Astrocyte of the cerebellum (primary cell): ENCODE measurements at regions not wholly inside any gene's neighbourhood (a gene's known extent, or its start where the extent isn't known, plus 50 kb on each side); places are given as distances from the start of the nearest gene placed in this dataset.

Source experiments
- DNase-seq: peaks from one replicate; pipeline ENCODE4 v3.0.0-alpha.2; 2011; ENCODE audit warnings: low read depth
- H3K4me3 ChIP-seq: 2 replicates; pipeline ENCODE4 v1.5.1; 2011; ENCODE audit warnings: mild to moderate bottlenecking, low read depth, low read length, moderate library complexity
- CTCF ChIP-seq: IDR thresholded peaks from 2 replicates; pipeline ENCODE4 v1.5.1; 2012; ENCODE audit warnings: low read length, low read depth, moderate library complexity, mild to moderate bottlenecking; ENCODE audit errors: missing control alignments
- in situ Hi-C: cut with HindIII; loops from 2 replicates; pipeline ENCODE4 v1.10.0; 2017; ENCODE audit warnings: low sequenced_read_pairs

DNA sequence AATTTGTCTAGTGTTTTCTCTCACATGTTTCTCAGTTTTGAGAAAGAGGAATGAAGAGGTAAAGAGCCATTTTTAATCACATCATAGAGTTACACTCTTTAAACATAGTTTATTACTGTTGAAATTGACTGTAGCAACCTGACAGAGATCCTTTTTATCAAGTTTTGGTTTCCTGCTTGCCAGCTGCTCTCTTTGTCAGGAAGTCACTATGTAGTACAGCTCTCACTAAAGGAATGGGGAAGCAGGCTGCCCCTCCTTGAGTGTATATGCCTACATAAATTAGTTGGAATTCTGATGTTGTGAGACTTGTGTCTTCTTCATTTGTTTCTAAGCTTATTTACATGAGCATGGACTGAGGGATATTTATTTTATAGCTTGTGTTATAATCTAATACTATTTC, 1274.0 kb upstream of the CELF2 start:
- no peak for TF ChIP-seq CTCF
- no peak overlapping the region for H3K4me3 ChIP-seq
- in situ Hi-C loops = no loop called here
- no peak for DNase-seq

DNA sequence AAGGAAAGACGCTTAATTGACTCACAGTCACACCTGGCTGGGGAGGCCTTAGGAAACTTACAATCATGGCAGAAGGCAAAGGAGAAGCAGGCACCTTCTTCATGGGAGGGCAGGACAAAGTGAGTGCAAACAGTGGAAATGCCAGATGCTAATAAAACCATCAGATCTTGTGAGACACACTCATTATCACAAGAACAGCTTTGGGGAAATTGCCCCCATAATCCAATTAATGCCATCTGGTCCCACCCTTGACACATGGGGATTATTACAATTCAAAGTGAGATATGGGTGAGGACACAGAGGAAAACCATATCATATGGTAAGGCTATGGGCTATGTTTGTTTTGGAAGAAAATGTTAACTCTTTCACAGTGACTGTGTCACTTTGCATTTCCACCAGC, 1272.5 kb upstream of the CELF2 start:
- DNase-seq = no peak
- in situ Hi-C loops = no loop called here
- no peak for TF ChIP-seq CTCF
- no peak overlapping the region for H3K4me3 ChIP-seq

DNA sequence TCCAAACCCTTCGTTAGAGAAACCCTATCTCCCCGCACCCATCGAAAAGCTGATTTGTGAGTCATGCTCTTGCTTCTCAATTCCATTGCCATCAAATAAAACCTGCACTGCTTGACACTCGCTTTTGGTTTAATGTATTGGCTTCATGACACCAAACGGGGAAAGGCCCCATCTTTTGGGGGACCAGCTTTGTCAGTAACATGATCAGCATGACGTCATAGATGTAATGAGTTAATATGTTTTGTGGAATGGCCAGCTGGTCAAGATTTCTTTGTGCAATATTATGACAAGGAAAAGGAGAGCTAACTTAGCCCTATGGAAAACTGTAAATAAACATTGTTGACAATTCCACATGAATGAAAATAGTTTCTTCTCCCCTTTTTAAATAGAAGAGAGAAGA, 1260.5 kb upstream of the CELF2 start:
- TF ChIP-seq CTCF = no peak
- in situ Hi-C loops = no loop called here
- no peak for DNase-seq
- H3K4me3 ChIP-seq = no peak overlapping the region

DNA sequence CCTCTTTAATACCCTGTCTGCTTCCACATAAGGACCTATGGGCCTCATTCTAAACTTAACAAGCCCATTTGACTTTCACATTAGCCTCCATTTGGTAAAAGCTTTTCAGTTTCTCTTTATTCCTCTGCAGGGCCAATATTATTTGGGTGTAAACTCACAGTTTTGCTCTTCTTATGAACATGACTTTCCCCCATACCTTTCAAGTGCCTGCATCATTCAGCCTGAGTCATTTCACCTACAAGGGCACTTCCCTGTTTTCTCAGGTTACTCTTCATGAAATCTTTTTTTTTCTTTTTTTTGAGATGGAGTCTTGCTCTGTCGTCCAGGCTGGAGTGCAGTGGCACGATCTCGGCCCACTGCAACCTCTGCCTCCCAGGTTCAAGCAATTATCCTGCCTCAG, 1258.1 kb upstream of the CELF2 start:
- no peak for TF ChIP-seq CTCF
- DNase-seq = no peak
- no peak overlapping the region for H3K4me3 ChIP-seq
- in situ Hi-C loops = no loop called here

DNA sequence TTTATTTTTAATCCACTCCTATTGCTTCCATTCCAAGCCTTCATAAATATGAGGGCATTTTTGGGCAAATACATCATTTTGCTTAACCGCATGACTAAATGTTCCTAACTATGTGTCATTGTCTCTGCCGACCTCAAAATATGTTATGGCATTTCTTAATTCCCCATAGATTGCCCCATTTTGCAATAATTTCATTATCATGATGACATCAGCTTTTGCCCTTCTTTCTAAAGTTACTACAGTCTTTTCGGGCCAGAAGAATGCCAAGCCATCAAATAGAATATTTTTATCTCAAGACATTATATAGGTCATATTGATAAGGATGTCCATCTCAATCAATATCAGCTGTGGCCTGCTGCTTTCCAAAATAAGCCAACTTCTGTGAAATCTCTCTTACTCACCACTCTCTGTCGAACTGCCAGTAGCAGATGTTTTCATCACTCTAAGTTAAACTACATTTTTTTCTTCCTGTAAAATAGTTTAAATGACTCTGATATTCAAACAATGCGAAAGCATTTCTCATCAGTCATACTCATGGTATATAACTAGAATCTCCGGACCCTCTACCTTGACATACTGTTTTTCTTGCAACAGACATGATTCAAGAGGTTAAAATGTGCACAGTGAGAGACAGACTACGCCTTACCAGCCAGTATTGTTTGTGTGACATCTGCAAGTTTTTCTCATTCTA, 1254.6 kb upstream of the CELF2 start:
- no peak overlapping the region for H3K4me3 ChIP-seq

GRCh38 chr10:9766762-9767161, 1250.9 kb upstream of the CELF2 start:
- DNase-seq = no peak
- in situ Hi-C loops = no loop called here
- no peak overlapping the region for H3K4me3 ChIP-seq
- TF ChIP-seq CTCF = peak; percentile 19

More for the DNA sequence above, 1254.6 kb upstream of the CELF2 start:
- DNase-seq = peak; percentile 88
- in situ Hi-C loops = no loop called here
- no peak for TF ChIP-seq CTCF
